RWPE1 (cell line): ENCODE measurements at regions not wholly inside any gene's neighbourhood (a gene's known extent, or its start where the extent isn't known, plus 50 kb on each side); places are given as distances from the start of the nearest gene placed in this dataset.
A peak's percentile ranks its signal among the peaks of the same experiment; 100 is the strongest.
"Not testable (repeated sequence)": the region's sequence is repeated elsewhere in the genome, so short reads cannot be mapped to it uniquely, and the experiment has no call there.

ENCODE experiments used
- CTCF ChIA-PET: fragments of 350-600 bp; sonication (Branson Sonifier 250); formaldehyde crosslinking; extraction: SDS; loops from one replicate; lab custom pipeline; 2021; lab: Yijun Ruan, JAX
- POLR2A ChIA-PET: fragments of 400-600 bp; formaldehyde crosslinking; extraction: SDS; loops from one replicate; lab custom pipeline; 2020; ENCODE audit warnings: antibody characterized with exemption; ENCODE audit not compliant: low non-redundant PET; lab: Yijun Ruan, JAX
- DNase-seq: peaks from one replicate; pipeline ENCODE4 v3.0.0; 2012; ENCODE audit warnings: low spot score
- H3K27ac ChIP-seq: fragments of 450-650 bp; 2 replicates; pipeline ENCODE4 v1.5.1; 2017
- CTCF ChIP-seq: fragments of 450-650 bp; conservative IDR thresholded peaks from 2 replicates; pipeline ENCODE4 v1.5.1; 2017; ENCODE audit warnings: low read depth, mild to moderate bottlenecking

DNA sequence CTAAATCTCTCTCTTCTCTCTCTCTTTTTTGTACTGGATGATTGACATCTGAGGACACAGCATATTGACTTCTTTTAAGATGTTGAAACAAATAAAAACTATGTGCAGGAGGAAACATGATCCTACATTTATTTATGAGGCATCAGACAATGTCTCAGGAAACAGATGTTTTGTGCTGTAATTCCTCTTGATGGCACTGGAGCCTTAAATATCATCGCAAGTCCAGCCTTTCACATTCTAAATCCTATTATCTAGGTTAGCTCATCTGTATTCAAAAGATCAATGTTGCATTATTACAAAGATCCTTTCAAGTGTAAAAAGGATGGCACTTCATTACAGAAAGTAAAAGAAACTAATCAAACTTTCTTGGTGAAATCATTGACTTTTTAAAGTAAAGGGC, 63.9 kb downstream of the MAT2B start:
- POLR2A ChIA-PET: no interaction called here
- peak; percentile 64 for TF ChIP-seq CTCF
- CTCF ChIA-PET: interaction anchor here (0.5 to 1.6 kb wide), 6 partner anchors 124 to 934 kb away, joined by 3 to 7 read pairs (median 4); no protein-coding TSS in a partner anchor
- peak; percentile 18 for DNase-seq
- no peak overlapping the region for H3K27ac ChIP-seq

DNA sequence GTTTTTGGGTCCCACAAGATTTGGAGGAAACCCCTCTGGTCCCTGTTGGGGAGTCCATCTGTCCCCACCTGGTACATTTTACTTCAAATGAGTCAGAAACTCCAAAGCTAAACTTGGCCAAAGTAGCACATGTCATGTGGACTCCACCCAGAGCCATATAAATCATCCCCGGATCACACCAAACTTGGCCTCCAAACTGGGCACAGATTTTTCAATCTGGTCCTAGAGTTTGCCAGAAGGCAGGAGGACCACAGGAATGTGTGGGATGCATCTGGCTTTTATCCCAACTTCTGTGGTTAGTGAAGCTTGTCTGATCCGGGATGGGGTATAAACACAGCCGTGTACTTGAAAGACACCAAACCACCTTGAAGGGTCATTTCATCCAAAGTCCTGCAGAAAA, 66.3 kb downstream of the MAT2B start:
- no peak overlapping the region; the same call in 1 of the 2 replicates for H3K27ac ChIP-seq
- no peak for TF ChIP-seq CTCF
- POLR2A ChIA-PET: no interaction called here
- peak; percentile 75 for DNase-seq
- CTCF ChIA-PET: interaction anchor here (1.2 kb wide), 1 partner anchor 933 kb away, joined by 3 read pairs; no protein-coding TSS in a partner anchor

DNA sequence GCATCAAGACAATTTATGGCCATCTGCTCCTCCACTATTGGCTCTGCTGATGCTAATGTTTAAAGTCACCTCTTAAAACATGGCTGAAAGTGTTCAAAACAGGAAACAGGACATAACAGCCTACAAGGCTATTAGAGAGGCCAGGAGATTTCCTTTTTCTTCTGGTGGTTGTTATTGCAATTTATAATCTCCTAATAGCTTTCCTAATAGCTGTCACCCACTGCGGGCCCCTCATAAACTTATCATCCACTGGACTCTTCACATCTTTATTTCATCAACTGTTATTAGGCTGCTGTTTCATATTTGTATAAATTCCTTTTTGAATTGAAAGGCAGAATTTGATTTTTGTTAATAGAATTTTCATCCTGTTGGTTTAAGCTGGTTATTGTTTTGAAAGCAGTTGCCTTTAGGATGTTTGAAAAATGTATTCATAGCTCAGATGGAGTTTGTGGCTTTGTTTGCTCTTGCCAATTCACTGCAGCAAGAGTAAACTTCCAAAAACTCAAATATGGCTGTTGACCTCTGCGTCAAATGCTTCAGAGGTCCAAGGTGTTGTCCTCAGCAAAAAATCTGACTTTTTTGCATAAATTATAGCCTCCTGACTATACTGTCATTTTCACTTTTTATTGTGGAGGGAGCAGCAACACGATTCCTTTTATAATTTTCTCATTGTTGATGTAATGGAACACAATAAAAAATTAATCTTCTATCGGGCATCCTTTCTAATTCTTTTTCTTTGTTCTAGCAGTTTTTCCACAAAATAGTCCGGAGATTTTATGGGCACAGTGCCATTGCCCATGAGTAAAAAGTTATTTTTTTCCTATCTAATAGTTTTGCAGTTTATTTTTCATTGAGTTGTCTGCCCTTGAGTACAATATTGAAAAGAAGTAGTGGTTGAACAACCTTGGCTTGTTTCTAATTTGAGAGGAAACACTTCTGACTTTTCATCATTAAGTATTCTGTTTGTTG, 69.3 kb downstream of the MAT2B start:
- H3K27ac ChIP-seq: no peak overlapping the region
- no peak for TF ChIP-seq CTCF
- POLR2A ChIA-PET: no interaction called here
- CTCF ChIA-PET: interaction anchor here (2.2 kb wide), 1 partner anchor 10 kb away, joined by 6 read pairs; no protein-coding TSS in a partner anchor
- no peak for DNase-seq

DNA sequence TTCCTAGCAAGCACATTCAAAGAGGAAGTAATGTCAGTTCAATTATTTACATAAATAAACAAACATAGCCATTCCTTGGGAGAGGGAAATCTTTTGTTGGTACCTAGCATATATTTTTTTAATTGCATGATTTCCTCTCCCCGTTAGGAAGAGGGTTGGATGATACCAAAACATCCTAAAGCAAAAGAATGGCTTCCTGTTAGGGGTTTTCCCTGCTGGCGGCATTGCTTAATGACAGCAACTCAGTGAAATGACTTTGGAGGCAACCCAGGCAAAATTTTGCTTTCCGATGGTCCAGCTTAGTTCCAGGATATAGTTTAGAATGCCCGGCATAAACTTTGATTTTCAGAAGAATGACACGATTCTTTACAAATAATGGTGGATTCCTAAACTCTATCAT, 73.2 kb downstream of the MAT2B start:
- CTCF ChIA-PET: interaction anchor here (0.7 to 1.3 kb wide), 2 partner anchors 117 to 572 kb away, joined by 7 to 8 read pairs; no protein-coding TSS in a partner anchor
- no peak for DNase-seq
- POLR2A ChIA-PET: no interaction called here

GRCh38 chr5:163579729-163580128, 74.3 kb downstream of the MAT2B start:
- no peak for DNase-seq
- ChIA-PET CTCF (no interaction called here), POLR2A (no interaction called here)
- TF ChIP-seq CTCF: no peak
- H3K27ac ChIP-seq: no peak overlapping the region

More for the DNA sequence above, 73.2 kb downstream of the MAT2B start:
- TF ChIP-seq CTCF: no peak
- no peak overlapping the region for H3K27ac ChIP-seq

DNA sequence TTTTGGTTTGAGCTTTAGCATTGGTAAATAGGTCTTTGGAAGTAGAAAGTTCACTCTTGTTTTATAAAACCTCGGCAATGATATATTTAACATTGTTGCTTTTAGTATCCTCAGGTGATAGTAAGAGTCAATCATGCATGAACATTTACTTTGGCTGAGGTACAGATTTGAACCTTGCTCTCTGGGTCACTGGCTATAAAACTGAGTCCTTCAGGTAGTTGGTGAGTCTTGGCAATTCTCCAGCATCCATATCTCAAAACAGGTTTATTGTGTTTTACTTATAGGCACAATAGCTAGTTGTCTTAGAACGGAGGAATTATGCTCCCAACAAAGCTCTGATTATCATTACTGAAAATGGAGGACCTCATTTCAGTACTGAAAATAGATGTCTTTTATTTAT, 75.1 kb downstream of the MAT2B start:
- TF ChIP-seq CTCF: no peak
- DNase-seq: no peak
- POLR2A ChIA-PET: no interaction called here
- CTCF ChIA-PET: interaction anchor here (0.6 kb wide), 1 partner anchor 1331 kb away, joined by 3 read pairs; no protein-coding TSS in a partner anchor
- H3K27ac ChIP-seq: no peak overlapping the region

DNA sequence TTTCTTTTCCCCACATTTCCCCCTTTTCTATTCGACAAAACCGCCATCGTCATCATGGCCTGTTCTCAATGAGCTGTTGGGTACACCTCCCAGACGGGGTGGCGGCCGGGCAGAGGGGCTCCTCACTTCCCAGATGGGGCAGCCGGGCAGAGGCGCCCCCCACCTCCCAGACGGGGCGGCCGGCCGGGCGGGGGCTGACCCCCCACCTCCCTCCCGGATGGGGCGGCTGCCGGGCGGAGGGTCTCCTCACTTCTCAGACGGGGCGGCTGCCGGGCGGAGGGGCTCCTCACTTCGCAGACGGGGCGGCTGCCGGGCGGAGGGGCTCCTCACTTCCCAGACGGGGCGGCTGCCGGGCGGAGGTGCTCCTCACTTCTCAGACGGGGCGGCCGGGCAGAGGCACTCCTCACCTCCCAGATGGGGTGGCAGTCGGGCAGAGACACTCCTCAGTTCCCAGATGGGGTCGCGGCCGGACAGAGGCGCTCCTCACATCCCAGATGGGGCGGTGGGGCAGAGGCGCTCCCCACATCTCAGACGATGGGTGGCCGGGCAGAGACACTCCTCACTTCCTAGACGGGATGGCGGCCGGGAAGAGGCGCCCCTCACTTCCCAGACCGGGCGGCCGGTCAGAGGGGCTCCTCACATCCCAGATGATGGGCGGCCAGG, 78.2 kb downstream of the MAT2B start:
- H3K27ac ChIP-seq, DNase-seq, POLR2A ChIA-PET, CTCF ChIA-PET: not testable (repeated sequence)
